RKO (cell line): ENCODE measurements at regions not wholly inside any gene's neighbourhood (a gene's known extent, or its start where the extent isn't known, plus 50 kb on each side); places are given as distances from the start of the nearest gene placed in this dataset.
"Not testable (repeated sequence)": the region's sequence is repeated elsewhere in the genome, so short reads cannot be mapped to it uniquely, and the experiment has no call there.

Experiments
- DNase-seq: peaks from one replicate; pipeline ENCODE4 v3.0.0-alpha.2; 2016; ENCODE audit warnings: low spot score

DNA sequence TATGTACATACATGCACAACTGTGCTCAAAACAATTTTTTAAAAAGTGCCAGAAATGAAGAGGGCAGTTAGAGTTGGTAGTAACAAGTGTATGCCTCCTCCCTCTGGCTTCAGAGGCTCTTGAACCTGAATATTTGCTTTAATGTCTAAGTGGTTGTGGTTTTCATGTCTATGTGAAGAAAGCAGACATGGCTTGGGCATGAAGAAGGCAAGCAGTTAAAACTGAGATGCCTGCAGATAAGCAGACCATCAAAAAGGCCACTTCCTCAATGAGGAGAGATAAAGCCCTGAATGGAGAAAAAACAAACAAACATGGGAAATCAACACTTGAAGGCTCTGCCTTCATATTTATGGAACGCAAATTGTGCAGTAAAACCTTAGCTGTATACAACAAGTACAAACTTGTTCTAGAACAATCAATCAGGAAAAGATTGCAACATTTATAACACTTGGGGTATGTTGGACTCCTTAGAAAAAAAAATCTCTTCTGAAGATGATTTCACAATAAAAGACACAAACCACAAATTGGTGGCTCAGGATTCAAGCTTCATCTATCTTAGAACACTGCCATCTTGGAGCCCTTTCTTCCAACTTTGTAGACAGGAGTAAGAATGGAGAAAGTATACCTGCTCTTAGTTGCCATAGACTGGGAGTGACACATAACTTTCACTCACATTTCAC is 52.7 kb upstream of the PLA2G4A start:
- no peak for DNase-seq

- no peak for DNase-seq
Observed at GRCh38 chr1:186775036-186775435, 53.7 kb upstream of the PLA2G4A start.

DNA sequence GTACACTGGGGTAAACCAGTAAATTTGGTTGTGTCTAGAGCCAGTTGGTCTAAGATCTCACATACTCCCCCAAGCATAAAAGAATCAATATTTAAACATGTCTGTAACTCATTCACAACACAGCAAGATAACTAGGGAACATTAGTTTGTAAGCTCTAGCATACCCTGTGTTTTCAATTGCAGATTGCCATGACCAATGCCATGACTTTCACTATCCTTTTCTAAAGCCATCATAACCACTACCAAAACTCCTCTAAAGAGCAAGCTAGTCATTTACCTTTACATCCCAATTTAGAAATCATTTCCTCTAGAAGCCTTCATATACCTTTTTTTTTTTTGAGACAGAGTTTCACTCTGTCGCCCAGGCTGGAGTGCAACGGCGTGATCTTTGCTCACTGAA is 56.5 kb upstream of the PLA2G4A start:
- DNase-seq = no peak

GRCh38 chr1:186770421-186770820 is 58.3 kb upstream of the PLA2G4A start:
- DNase-seq = no peak

- no peak for DNase-seq
Observed at GRCh38 chr1:186768906-186769305, 59.8 kb upstream of the PLA2G4A start.

DNA sequence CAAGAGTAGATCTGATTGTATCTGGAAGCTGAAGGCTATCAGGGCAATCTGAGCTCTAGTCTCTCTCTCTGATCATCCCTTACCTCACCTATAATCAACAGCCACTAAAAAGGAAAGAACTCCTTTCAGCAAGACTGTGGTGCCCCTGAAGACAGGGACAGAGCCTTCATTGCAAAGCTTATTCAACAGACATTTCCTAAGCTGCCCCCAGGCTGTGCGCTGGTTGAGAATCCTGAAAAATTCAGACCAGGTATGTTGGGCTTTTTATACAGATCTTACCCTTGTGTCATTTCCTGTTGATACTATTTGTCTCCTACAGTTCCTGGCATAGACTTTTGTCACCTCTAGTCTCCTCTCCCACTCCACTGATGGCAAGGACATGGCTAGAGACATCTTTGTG is 63.3 kb upstream of the PLA2G4A start:
- no peak for DNase-seq

DNA sequence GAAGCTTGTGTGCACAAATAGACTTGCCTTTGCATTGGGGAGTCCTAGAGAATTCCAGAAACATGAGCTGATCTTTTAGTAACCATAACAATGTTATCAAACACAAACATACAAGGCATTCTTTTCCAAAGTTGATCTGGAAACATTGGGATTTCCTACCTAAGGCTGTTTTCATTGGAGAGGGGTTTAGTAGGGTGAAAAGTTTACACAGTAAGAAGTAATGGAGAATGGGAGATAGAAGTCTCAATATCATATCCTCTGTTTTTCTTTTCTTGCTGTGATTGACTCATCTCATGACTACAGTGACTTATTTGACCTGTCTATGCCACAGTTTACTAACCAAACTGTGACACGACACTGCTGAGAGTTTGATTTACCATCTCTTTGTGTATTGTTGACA is 65.6 kb upstream of the PLA2G4A start:
- DNase-seq = no peak

DNA sequence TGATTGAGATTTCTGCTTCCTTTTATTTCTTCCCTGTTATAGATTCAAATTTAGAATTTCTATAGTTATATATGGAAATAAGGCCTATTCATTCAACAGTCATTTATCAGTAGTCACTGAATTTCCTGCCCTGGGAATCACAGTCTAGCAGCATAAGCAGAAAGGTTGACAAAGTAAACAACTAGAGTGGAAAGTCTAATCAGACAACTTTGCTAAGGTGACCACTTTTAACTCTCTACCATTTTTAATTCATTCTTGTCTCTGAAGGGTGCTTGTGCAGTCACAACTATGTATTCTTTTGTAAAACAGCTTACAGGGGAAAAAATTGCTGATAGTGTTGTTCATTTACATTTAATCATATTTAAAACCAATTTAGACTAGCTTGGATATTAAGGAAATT is 66.1 kb upstream of the PLA2G4A start:
- DNase-seq = no peak

DNA sequence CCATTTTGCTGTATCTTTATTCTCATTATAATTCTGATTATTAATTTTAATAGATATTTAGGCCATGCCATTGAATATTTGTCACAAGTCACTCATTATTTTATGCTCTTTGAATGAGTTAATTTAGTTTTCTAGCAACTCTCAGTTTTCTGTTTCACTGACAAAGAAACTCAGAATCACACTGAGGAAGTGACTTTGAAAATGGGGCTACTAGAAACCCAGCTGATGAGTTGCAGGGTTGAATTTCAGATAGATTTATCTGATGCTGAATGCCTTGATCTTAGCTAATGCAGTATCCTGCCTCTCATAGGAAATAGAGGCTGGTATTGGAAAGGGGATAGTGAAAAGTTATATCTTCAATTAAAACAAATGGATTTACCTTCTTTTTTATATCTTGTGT is 67.4 kb upstream of the PLA2G4A start:
- no peak for DNase-seq

DNA sequence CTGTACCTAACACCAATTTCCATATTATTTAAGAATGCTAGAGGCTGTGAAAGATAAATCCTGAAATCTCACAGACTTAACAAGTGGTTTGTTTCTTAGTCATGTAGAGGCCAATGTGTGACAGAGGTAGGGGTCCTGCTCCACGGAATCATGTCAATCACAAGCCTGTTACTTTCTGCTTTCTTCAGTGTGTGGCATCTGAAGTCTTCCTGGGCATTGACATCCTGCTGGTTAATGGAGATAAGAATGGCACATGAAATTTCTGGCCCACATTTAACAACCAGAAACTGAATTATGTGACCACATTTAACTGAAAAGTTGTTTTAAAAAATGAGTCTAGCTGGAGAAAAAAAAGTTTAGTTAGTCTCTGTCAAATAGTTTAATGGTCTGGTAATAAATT is 68.3 kb upstream of the PLA2G4A start:
- no peak for DNase-seq

DNA sequence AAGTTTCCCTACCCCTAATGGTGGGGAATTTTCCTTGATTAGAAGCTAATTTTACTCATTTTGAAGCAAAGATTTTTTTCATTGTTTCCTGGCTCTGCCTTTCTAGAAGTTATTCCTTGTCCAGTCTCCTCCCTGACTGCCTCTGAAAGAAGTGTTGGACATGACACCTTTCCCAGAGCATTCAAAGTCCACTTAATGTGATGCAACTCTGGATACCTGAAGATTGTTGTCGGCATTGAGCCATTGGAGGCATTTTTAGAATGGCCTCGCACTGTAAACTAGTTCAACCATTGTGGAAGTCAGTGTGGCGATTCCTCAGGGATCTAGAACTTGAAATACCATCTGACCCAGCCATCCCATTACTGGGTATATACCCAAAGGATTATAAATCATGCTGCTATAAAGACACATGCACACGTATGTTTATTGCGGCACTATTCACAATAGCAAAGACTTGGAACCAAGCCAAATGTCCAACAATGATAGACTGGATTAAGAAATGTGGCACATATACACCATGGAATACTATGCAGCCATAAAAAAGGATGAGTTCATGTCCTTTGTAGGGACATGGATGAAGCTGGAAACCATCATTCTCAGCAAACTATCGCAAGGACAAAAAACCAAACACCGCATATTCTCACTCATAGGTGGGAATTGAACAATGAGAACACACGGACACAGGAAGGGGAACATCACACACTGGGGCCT is 69.7 kb upstream of the PLA2G4A start:
- DNase-seq = not testable (repeated sequence)

DNA sequence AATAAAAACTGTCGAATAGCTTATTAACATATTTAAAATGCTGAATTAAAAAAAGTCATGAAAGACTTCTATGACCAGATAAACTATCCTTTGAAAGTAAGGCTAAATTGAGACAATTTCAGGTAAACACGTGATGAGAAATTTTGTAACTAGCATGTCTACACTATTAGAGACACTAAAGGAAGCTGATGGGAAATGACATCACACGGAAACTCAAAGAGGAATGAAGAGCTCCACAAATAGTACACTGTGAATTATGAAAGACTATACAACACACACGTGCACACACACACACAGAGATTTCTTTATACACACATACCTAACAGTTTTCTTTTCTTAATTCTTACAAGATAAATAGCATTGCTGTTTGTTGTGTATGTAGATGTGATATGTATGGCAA is 70.9 kb upstream of the PLA2G4A start:
- no peak for DNase-seq

GRCh38 chr1:186754542-186755145 is 74.1 kb upstream of the PLA2G4A start:
- DNase-seq = no peak

DNA sequence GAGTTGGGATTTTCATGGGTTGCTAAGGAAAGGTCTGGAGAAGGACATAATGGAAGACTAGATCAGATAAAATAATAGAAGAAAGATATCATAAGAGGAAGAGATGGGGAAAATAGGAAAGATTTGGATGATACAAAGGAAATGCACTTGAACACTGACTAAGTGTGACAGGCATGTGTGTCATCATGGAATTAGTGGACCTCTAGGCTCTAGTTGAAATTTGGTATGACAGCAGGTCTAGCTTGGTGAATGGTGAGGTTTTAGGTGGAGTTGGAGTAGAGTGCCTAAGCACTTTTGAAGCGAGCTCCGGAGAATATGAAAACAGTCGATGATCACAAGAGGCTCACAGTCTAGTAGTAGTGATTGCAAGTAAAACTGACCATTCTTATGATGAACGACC is 73.0 kb upstream of the PTGS2 start:
- DNase-seq = peak; percentile 65

- no peak for DNase-seq
Observed at GRCh38 chr1:186750257-186750656, 70.0 kb upstream of the PTGS2 start.

GRCh38 chr1:186749820-186750219 is 69.6 kb upstream of the PTGS2 start:
- no peak for DNase-seq

GRCh38 chr1:186747661-186748060 is 67.4 kb upstream of the PTGS2 start:
- no peak for DNase-seq

DNA sequence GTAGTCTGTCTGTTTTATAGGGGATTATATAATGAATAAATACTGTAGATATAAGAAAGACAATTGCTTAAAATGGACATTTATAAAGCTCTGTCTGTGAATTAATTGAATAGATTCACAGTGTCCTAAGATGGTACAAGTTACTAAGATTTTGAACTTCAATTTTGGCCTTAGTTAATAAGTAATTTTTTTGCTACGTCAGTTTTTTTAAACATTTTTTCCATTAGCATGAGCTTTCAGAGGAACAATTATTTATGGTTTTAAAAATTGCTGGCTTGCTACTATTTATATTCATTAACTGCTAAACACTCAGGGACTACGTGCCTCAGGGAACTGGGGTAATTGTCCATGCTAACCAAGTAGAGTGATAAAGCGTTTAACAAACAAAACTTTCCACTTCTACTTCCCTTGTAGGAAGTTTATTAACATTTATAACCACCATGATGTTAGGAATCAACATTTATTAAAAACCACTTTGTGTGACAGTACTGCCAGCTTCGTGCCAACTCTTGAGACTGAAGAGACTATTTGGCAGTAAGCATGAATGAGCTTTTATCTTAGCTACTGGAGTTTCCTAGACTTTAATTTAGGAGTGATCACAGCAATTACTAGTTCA is 65.4 kb upstream of the PTGS2 start:
- no peak for DNase-seq

DNA sequence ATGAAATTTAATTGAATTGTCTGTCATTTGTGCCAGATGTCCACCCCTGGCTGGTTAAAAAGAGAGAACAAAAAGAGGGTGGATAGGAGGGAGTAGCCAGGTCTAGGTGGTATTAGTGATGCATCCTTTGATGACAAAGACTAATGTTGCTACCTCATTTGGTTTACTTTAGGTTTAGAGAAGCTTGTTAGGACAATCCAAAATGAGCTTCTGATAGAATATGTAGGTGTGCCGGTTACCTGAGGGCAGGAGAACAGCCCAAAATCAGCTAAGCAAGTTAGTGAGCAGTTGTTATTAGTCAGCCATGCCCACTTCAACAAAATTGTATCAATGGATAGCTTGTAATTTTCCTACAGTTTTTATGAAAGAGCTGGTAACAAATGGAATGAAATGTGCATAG is 61.4 kb upstream of the PTGS2 start:
- DNase-seq = no peak

GRCh38 chr1:186740324-186740723 is 60.1 kb upstream of the PTGS2 start:
- no peak for DNase-seq

DNA sequence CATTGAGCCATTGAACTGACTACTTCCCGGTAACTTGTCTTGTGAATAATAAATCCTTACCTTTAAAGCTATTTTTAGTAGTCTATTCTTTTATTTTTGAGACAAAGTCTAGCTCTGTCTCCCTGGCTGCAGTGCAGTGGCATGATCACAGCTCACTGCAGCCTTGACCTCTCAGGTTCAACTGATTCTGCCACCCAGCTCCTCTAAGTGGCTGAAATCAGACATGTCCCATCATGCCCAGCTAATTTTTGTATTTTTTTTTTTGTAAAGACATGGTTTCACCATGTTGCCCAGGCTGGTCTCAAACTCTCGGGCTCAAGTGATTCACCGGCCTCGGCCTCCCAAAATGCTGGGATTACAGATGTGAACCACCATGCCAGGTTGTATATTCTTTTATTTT is 59.3 kb upstream of the PTGS2 start:
- no peak for DNase-seq

- DNase-seq = no peak
Observed at GRCh38 chr1:186738926-186739325, 58.7 kb upstream of the PTGS2 start.
